Epithelial cell of esophagus (primary cell): ENCODE measurements at regions not wholly inside any gene's neighbourhood (a gene's known extent, or its start where the extent isn't known, plus 50 kb on each side); places are given as distances from the start of the nearest gene placed in this dataset.

Experiments
- DNase-seq: peaks from one replicate; pipeline ENCODE4 v3.0.0; 2010; ENCODE audit warnings: low read depth
- H3K4me3 ChIP-seq: 2 replicates; pipeline ENCODE4 v1.5.1; 2011; ENCODE audit warnings: mild to moderate bottlenecking, low read length, control low read depth
- TF ChIP-seq, protein P1 (sequence below): IDR thresholded peaks from 2 replicates; pipeline ENCODE4 v1.5.1; 2011; ENCODE audit warnings: low read depth, mild to moderate bottlenecking, low read length, control low read depth, inconsistent platforms; ENCODE audit not compliant: insufficient read depth; ENCODE audit errors: missing control alignments

DNA sequence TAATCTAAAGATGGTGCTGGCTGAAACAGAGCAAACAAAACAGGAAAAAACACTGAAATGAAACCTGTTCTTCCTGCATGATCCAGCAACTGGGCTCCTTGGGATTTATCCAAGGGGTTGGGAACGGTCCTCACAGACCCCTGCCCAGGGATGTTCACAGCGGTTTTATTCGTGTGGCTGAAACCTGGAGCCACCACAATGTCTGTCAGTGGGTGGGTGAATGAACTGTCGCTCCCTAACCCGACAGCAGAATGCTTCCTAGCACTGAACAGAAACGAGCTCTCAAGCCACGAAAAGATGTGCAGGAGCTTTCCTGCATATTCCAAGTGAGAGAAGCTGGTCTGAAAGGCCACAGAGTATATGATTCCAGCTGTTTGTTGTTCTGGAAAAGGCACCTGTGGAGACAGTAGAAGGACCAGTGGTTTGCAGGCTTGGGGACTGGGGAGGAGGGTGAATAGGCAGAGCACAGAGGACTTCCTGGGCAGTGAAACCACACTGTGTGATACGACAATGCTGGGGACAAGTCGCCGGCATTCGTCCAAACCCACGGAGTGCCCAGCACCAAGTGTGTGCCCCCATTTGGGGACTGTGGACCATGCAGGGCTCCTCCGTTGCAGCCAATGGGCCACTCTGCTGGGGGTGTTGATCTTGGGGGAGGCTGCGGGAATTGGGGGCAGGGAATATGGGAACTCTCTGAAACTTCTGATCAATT, 73.9 kb downstream of the TEX29 start:
- TF ChIP-seq, protein P1, sequence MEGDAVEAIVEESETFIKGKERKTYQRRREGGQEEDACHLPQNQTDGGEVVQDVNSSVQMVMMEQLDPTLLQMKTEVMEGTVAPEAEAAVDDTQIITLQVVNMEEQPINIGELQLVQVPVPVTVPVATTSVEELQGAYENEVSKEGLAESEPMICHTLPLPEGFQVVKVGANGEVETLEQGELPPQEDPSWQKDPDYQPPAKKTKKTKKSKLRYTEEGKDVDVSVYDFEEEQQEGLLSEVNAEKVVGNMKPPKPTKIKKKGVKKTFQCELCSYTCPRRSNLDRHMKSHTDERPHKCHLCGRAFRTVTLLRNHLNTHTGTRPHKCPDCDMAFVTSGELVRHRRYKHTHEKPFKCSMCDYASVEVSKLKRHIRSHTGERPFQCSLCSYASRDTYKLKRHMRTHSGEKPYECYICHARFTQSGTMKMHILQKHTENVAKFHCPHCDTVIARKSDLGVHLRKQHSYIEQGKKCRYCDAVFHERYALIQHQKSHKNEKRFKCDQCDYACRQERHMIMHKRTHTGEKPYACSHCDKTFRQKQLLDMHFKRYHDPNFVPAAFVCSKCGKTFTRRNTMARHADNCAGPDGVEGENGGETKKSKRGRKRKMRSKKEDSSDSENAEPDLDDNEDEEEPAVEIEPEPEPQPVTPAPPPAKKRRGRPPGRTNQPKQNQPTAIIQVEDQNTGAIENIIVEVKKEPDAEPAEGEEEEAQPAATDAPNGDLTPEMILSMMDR = no peak
- H3K4me3 ChIP-seq = no peak overlapping the region
- DNase-seq = no peak

GRCh38 chr13:111395511-111396393, 75.3 kb downstream of the TEX29 start:
- TF ChIP-seq, protein P1 = no peak
- DNase-seq = no peak
- H3K4me3 ChIP-seq = no peak overlapping the region

DNA sequence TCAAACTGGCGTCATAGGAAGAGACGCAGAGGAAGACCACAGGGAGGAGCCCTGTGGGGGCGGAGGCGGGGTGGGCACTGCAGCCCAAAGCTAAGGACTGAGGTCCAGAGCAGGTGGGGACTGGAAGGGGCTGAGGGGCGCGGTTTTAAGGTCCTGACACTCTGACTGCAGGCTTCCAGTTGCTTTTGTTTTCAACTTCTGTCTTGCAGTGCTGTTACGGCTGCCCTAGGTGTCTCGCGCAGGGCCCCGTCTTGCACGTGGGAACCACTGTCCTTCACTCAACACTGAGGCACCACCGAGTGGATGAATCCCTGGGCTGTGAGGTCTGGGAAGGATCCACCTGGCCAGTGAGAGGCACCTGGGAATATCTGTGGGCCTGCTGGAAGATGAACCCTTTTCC, 76.0 kb downstream of the TEX29 start:
- H3K4me3 ChIP-seq = no peak overlapping the region
- TF ChIP-seq, protein P1 = no peak
- no peak for DNase-seq

DNA sequence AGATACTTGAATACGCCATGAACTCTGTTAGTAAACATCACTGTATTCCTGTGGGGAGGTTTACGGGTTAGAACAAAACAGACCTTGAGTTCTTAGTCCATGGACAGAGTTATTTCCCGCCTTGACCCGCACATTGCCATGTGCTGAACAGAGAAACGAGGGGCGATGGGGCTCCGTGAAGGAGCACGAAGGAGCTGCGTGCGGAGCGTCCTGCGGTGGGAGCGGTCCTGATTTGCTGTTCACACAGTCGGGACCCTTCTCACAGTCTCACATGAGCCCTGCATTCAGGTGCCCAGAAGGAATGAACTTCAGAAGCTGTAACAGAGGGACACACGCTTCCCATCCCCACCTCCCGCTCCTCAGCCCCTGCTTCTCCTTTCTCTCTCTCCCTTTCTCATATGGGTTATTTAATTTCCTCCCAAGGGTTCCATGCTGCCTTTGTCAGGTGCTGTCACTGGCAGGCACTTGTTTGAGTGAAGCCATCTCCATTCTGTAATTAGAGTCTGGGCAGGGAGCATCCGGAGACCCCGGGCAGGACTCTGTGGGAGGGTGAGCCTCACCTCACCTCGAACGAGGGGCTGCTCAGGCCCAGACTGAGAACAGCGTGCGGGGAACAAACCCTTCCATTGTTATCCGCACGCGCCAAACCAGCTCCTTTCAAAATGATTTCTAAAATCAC, 76.9 kb downstream of the TEX29 start:
- no peak for DNase-seq
- TF ChIP-seq, protein P1 = no peak
- H3K4me3 ChIP-seq = no peak overlapping the region

DNA sequence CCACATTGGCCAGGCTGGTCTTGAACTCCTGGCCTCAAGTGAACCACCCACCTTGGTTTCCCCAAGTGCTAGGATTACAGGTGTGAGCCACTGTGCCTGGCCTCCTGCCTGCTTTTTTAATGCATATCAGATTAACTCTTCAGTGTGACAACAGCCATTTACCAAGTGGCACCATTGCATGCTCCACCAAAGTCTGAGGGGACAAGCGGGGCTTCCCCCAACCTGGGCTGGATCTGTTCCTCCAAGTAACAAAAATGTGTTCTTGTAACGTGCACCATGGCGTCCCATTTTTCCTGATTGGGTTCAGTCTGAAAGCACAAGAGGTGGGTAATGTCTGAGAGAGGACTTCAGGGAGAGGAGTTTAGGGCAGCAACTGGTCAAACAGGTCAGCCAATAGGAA, 77.8 kb downstream of the TEX29 start:
- TF ChIP-seq, protein P1 = no peak
- no peak overlapping the region for H3K4me3 ChIP-seq
- DNase-seq = no peak

- TF ChIP-seq, protein P1 = no peak
- no peak for DNase-seq
These were observed 78.4 kb downstream of the TEX29 start for GRCh38 chr13:111398715-111399299.

More at GRCh38 chr13:111398715-111399299, 78.4 kb downstream of the TEX29 start:
- no peak overlapping the region for H3K4me3 ChIP-seq
